MM.1S (cell line): ENCODE measurements at regions not wholly inside any gene's neighbourhood (a gene's known extent, or its start where the extent isn't known, plus 50 kb on each side); places are given as distances from the start of the nearest gene placed in this dataset.

Experiments used
- DNase-seq: peaks from one replicate; pipeline ENCODE4 v3.0.0-alpha.2; 2015
- H2AFZ ChIP-seq: fragments of 300-600 bp; sonication (generic); 2 replicates; pipeline ENCODE4 v1.6.0; 2016; ENCODE audit warnings: antibody characterized with exemption, low read length
- H3F3A ChIP-seq: fragments of 300-600 bp; sonication (generic); 2 replicates; pipeline ENCODE4 v1.6.1; 2016; ENCODE audit warnings: mild to moderate bottlenecking, antibody characterized with exemption, low read length, moderate library complexity, mixed read lengths; ENCODE audit not compliant: insufficient read depth
- H3K27ac ChIP-seq: fragments of 300-600 bp; sonication (generic); 2 replicates; pipeline ENCODE4 v1.5.1; 2016; ENCODE audit warnings: mild to moderate bottlenecking, low read length
- H3K27me3 ChIP-seq: fragments of 300-600 bp; sonication (generic); replicated peaks from 2 replicates; pipeline ENCODE4 v1.6.0; 2016; ENCODE audit warnings: low read length; ENCODE audit not compliant: insufficient read depth
- H3K36me3 ChIP-seq: fragments of 300-600 bp; sonication (generic); replicated peaks from 2 replicates; pipeline ENCODE4 v1.6.1; 2016; ENCODE audit warnings: mild to moderate bottlenecking, low read length, mixed read lengths; ENCODE audit not compliant: insufficient read depth
- H3K4me1 ChIP-seq: fragments of 300-600 bp; sonication (generic); 2 replicates; pipeline ENCODE4 v1.6.1; 2016; ENCODE audit warnings: low read length, mixed read lengths
- H3K4me2 ChIP-seq: fragments of 300-600 bp; sonication (generic); 2 replicates; pipeline ENCODE4 v1.6.0; 2016; ENCODE audit warnings: low read depth, low read length
- H3K4me3 ChIP-seq: fragments of 300-600 bp; sonication (generic); 2 replicates; pipeline ENCODE4 v1.5.1; 2016; ENCODE audit warnings: low read length, mixed read lengths
- H3K79me2 ChIP-seq: fragments of 300-600 bp; sonication (generic); 2 replicates; pipeline ENCODE4 v1.6.1; 2016; ENCODE audit warnings: mixed run types, low read length, mixed read lengths
- H3K9ac ChIP-seq: fragments of 300-600 bp; sonication (generic); 2 replicates; pipeline ENCODE4 v1.6.1; 2016; ENCODE audit warnings: low read length, mixed read lengths
- H3K9me2 ChIP-seq: fragments of 300-600 bp; sonication (generic); replicated peaks from 2 replicates; pipeline ENCODE4 v1.6.1; 2016; ENCODE audit warnings: mild to moderate bottlenecking, low read length, mixed read lengths; ENCODE audit not compliant: insufficient read depth
- H3K9me3 ChIP-seq: fragments of 300-600 bp; sonication (generic); replicated peaks from 2 replicates; pipeline ENCODE4 v1.6.1; 2016; ENCODE audit warnings: mild to moderate bottlenecking, low read length, mixed read lengths; ENCODE audit not compliant: insufficient read depth
- H4K20me1 ChIP-seq: fragments of 300-600 bp; sonication (generic); 2 replicates; pipeline ENCODE4 v1.6.1; 2016; ENCODE audit warnings: mild to moderate bottlenecking, low read length, moderate library complexity, mixed read lengths; ENCODE audit not compliant: insufficient read depth
- EZH2 ChIP-seq: fragments of 300-600 bp; sonication (generic); optimal IDR thresholded peaks from 2 replicates; pipeline ENCODE3; 2017; ENCODE audit warnings: low read depth, mild to moderate bottlenecking, antibody characterized with exemption, low read length, mixed read lengths
- EZH2phosphoT487 ChIP-seq: fragments of 300-600 bp; sonication (generic); IDR thresholded peaks from 2 replicates; pipeline ENCODE4 v1.6.1; 2018; ENCODE audit warnings: antibody characterized with exemption, low read length
- TF ChIP-seq, protein P1 (sequence below): fragments of 300-600 bp; sonication (generic); IDR thresholded peaks from 2 replicates; pipeline ENCODE4 v1.5.1; 2016; ENCODE audit warnings: antibody characterized with exemption, low read length, mixed read lengths

DNA sequence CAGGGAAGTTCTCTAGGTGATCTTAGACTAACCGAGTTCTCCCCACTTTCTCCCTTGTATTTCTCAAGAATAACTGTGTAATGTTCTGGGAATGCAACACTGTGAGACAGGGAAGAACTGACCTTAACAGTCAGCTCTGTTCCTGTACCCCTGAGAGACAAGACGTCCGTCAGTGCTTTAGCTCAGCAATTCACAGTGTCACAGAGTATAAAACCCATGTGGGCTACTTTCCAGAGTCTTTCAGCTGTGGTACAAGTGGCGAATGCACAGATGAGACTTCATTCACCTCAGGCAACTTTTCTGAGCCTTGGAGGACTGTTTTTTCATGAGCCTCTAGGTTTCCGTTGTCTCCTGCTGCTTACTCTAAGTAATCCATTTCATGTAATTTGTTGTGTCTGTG is 458.8 kb downstream of the SPATA31D1 start:
- H3K4me3 ChIP-seq, result no peak overlapping the region
- H3K9me2 ChIP-seq, result no peaks in the 10 kb centered on the region
- no peaks in the 10 kb centered on the region for H3K27me3 ChIP-seq

GRCh38 chr9:82449986-82450385 is 461.4 kb downstream of the SPATA31D1 start:
- Histone ChIP-seq H3K4me1 (no peaks in the 10 kb centered on the region), H3K9me2 (no peaks in the 10 kb centered on the region), H4K20me1 (no peaks in the 10 kb centered on the region), H3K4me2 (no peak overlapping the region), H3F3A (no peaks in the 10 kb centered on the region), H2AFZ (no peak overlapping the region), H3K27ac (no peak overlapping the region), H3K27me3 (no peaks in the 10 kb centered on the region), H3K9me3 (no peaks in the 10 kb centered on the region), H3K4me3 (no peak overlapping the region), H3K9ac (no peak overlapping the region), H3K36me3 (no peaks in the 10 kb centered on the region), H3K79me2 (no peaks in the 10 kb centered on the region)
- TF ChIP-seq, protein P1, sequence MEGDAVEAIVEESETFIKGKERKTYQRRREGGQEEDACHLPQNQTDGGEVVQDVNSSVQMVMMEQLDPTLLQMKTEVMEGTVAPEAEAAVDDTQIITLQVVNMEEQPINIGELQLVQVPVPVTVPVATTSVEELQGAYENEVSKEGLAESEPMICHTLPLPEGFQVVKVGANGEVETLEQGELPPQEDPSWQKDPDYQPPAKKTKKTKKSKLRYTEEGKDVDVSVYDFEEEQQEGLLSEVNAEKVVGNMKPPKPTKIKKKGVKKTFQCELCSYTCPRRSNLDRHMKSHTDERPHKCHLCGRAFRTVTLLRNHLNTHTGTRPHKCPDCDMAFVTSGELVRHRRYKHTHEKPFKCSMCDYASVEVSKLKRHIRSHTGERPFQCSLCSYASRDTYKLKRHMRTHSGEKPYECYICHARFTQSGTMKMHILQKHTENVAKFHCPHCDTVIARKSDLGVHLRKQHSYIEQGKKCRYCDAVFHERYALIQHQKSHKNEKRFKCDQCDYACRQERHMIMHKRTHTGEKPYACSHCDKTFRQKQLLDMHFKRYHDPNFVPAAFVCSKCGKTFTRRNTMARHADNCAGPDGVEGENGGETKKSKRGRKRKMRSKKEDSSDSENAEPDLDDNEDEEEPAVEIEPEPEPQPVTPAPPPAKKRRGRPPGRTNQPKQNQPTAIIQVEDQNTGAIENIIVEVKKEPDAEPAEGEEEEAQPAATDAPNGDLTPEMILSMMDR, result no peak
- TF ChIP-seq EZH2phosphoT487 (no peak), EZH2 (no peak)
- no peak for DNase-seq

More for the DNA sequence above, 458.8 kb downstream of the SPATA31D1 start:
- H3F3A ChIP-seq, result no peaks in the 10 kb centered on the region
- H3K9ac ChIP-seq, result no peak overlapping the region
- no peak overlapping the region for H2AFZ ChIP-seq
- no peak for DNase-seq
- H3K4me2 ChIP-seq, result no peak overlapping the region
- no peaks in the 10 kb centered on the region for H3K36me3 ChIP-seq
- H4K20me1 ChIP-seq, result no peaks in the 10 kb centered on the region
- H3K79me2 ChIP-seq, result no peaks in the 10 kb centered on the region
- no peak overlapping the region for H3K27ac ChIP-seq
- TF ChIP-seq EZH2phosphoT487 (no peak), EZH2 (no peak)
- TF ChIP-seq, protein P1, result no peak
- no peaks in the 10 kb centered on the region for H3K4me1 ChIP-seq
- no peaks in the 10 kb centered on the region for H3K9me3 ChIP-seq

DNA sequence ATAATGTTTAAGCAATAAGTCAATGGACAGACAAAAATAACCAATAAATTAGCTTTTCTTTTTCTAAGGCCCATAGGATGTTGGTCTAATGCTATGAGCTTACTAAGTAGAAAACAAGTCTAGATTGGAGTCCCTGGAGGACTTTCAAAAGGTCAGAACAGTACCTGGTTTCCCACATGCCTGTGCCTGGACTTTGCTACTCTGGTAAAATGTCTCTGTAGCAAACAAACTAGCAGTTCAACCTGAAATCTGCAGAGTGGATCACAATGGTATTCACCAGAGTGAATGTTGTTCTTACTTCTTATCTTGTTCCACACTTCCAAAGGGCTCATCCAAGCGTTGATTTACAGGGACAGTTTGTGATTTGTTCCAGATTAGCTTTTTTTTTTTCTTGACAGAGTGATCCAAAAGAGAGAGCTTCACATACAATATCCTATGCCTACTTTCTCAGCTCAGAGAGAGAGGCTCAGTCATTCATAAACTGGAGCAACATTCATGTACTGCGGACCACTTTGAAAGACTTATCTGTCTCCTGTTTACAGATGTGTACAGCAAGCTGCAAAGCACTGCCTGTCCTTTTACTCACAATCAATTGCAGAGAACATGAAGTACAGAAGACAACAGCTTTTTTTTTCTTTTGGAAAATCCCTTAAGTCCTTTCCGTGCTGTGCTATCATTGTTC is 466.1 kb downstream of the SPATA31D1 start:
- Histone ChIP-seq H3K27ac (no peak overlapping the region), H3K9me3 (no peaks in the 10 kb centered on the region), H3K79me2 (no peaks in the 10 kb centered on the region), H3K4me1 (peaks cover 8% of the 10 kb centered on the region; the same call in 1 of the 2 replicates), H3K9ac (no peak overlapping the region), H3K27me3 (no peaks in the 10 kb centered on the region), H2AFZ (no peak overlapping the region), H3K36me3 (no peaks in the 10 kb centered on the region), H3K4me2 (no peak overlapping the region), H3K9me2 (no peaks in the 10 kb centered on the region), H3F3A (peaks cover 7% of the 10 kb centered on the region; the same call in 1 of the 2 replicates), H3K4me3 (no peak overlapping the region), H4K20me1 (no peaks in the 10 kb centered on the region)
- no peak for DNase-seq
- TF ChIP-seq EZH2 (no peak), EZH2phosphoT487 (no peak)
- TF ChIP-seq, protein P1, result no peak
